ENCODE measurements at regions not wholly inside any gene's neighbourhood (a gene's known extent, or its start where the extent isn't known, plus 50 kb on each side); places are given as distances from the start of the nearest gene placed in this dataset.

DNA sequence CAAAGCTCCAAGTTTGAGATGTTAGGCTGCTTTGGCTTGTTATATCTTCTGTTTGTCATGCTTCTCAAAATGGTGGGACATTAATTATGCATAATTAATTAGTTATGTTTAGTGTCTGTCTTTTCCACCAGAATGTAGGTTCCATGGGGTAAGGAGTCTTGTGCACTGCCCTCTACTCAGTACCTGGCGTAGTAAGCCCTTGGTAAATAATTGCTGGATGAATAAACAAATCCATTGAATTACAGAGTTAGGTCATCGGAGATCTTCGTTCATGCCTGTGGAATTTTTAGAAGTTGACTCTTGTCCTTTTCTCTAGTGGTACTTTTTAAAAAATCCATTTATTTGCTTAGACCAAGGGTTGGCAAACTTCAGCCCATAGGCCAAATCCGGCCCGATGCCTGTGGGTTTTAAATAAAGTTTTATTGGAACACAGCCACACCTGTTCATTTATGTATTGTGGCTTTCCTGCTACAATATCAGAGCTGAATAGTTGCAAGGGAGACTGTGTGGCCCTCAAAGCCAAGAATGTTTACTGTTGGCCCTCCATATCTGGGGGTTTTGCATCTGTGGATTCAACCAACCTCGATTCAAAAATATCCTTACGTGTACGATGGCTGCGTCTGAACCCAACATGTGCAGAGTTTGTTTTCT is 524.8 kb upstream of the EEF2KMT start:
- no peak for DNase-seq (ENCODE audit: low spot score)
- BruUV-seq (replicated peaks) = no TSS peak
- no peak overlapping the region for H3K9ac ChIP-seq (ENCODE audit: insufficient read depth, low read depth, low read length)
- CTCF ChIA-PET (ENCODE audit: low intra/inter-chr PET ratio, low total read pairs) = no interaction called here
- FAIRE-seq = no peak
- no peak for ATAC-seq
- H3K36me3 ChIP-seq (replicated peaks in 1 of 2; ENCODE audit: control insufficient read depth in 1 of 2, insufficient read depth in 2 of 2, low read length in 2 of 2) = no peaks in the 10 kb centered on the region
- no peaks in the 10 kb centered on the region for H3K79me2 ChIP-seq (ENCODE audit: insufficient read depth, low read length)
- in situ Hi-C loops (cut with HindIII; ENCODE audit: extremely low pct_ligation_motif_present, low pct_unique_long_range_greater_than_20kb) (loop anchor here (25.0 kb wide), 1 partner anchor 385 kb away; no protein-coding TSS in a partner anchor), intact Hi-C loops (cut with micrococcal nuclease; ENCODE audit: unreplicated experiment) (no loop called here)
- no peaks in the 10 kb centered on the region for H4K20me1 ChIP-seq (ENCODE audit: insufficient read depth, low read length)
- H3K4me1 ChIP-seq (ENCODE audit: insufficient read depth, low read length) = no peaks in the 10 kb centered on the region
- H3K27ac ChIP-seq (ENCODE audit: extremely low read length, insufficient read depth, low read length) = no peak overlapping the region
- no peaks in the 10 kb centered on the region for H3K9me3 ChIP-seq (ENCODE audit: low read length)
- 34% methylated on average over 9 of the region's 9 CpGs for WGBS (ENCODE audit: low lambda C conversion rate)
- no peak overlapping the region for H3K4me3 ChIP-seq (replicated peaks in 1 of 3; ENCODE audit: insufficient read depth in 1 of 3, low read depth in 2 of 3, low read length in 3 of 3)
- H3K27me3 ChIP-seq (ENCODE audit: control insufficient read depth in 1 of 2, insufficient read depth in 2 of 2, low read length in 2 of 2) = peaks cover 0 to 12% of the 10 kb centered on the region in 2 experiments; a peak in 2 of 5 replicates
- TF ChIP-seq, protein P1, sequence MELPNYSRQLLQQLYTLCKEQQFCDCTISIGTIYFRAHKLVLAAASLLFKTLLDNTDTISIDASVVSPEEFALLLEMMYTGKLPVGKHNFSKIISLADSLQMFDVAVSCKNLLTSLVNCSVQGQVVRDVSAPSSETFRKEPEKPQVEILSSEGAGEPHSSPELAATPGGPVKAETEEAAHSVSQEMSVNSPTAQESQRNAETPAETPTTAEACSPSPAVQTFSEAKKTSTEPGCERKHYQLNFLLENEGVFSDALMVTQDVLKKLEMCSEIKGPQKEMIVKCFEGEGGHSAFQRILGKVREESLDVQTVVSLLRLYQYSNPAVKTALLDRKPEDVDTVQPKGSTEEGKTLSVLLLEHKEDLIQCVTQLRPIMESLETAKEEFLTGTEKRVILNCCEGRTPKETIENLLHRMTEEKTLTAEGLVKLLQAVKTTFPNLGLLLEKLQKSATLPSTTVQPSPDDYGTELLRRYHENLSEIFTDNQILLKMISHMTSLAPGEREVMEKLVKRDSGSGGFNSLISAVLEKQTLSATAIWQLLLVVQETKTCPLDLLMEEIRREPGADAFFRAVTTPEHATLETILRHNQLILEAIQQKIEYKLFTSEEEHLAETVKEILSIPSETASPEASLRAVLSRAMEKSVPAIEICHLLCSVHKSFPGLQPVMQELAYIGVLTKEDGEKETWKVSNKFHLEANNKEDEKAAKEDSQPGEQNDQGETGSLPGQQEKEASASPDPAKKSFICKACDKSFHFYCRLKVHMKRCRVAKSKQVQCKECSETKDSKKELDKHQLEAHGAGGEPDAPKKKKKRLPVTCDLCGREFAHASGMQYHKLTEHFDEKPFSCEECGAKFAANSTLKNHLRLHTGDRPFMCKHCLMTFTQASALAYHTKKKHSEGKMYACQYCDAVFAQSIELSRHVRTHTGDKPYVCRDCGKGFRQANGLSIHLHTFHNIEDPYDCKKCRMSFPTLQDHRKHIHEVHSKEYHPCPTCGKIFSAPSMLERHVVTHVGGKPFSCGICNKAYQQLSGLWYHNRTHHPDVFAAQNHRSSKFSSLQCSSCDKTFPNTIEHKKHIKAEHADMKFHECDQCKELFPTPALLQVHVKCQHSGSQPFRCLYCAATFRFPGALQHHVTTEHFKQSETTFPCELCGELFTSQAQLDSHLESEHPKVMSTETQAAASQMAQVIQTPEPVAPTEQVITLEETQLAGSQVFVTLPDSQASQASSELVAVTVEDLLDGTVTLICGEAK (IDR thresholded peaks at IDR 0.05) = peak; percentile 50; the same call in 1 of the 2 replicates
- TF ChIP-seq, protein P1 (CRISPR knock-in tag; IDR thresholded peaks at IDR 0.05) = peak; percentile 97
- TF ChIP-seq, protein P2, sequence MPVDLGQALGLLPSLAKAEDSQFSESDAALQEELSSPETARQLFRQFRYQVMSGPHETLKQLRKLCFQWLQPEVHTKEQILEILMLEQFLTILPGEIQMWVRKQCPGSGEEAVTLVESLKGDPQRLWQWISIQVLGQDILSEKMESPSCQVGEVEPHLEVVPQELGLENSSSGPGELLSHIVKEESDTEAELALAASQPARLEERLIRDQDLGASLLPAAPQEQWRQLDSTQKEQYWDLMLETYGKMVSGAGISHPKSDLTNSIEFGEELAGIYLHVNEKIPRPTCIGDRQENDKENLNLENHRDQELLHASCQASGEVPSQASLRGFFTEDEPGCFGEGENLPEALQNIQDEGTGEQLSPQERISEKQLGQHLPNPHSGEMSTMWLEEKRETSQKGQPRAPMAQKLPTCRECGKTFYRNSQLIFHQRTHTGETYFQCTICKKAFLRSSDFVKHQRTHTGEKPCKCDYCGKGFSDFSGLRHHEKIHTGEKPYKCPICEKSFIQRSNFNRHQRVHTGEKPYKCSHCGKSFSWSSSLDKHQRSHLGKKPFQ (CRISPR knock-in tag; IDR thresholded peaks at IDR 0.05; ENCODE audit: insufficient replicate concordance) = no peak
- no peak overlapping the region for H2AFZ ChIP-seq (ENCODE audit: low read length)
- POLR2A ChIA-PET = no interaction called here
- no peak overlapping the region for H3K4me2 ChIP-seq (ENCODE audit: low read depth, low read length)

Data from HepG2 (cell line).